ENCODE measurements at regions not wholly inside any gene's neighbourhood (a gene's known extent, or its start where the extent isn't known, plus 50 kb on each side); places are given as distances from the start of the nearest gene placed in this dataset.

- TF ChIP-seq CTCF (IDR thresholded peaks at IDR 0.05; ENCODE audit: low read depth, low read length) (no peak), EZH2phosphoT487 (IDR thresholded peaks at IDR 0.05; ENCODE audit: low read depth) (no peak)
These were observed 269.7 kb upstream of the DCC start for GRCh38 chr18:52070291-52070756.
